Left lung (tissue), 4 donors: ENCODE measurements at regions not wholly inside any gene's neighbourhood (a gene's known extent, or its start where the extent isn't known, plus 50 kb on each side); places are given as distances from the start of the nearest gene placed in this dataset.
A peak's percentile ranks its signal among the peaks of the same experiment; 100 is the strongest.
"Not testable (repeated sequence)": the region's sequence is repeated elsewhere in the genome, so short reads cannot be mapped to it uniquely, and the experiment has no call there.

Experiments used
- ATAC-seq: fragments of 200-7000 bp; cut with Tn5 transposase; one replicate; pipeline ENCODE4 v1.9.1; 2020; ENCODE audit warnings: moderate library complexity
- DNase-seq, 4 donors: peaks; one replicate each; pipeline ENCODE4 v3.0.0-alpha.2; 2013 to 2020
- H3K27ac ChIP-seq, 2 donors: fragments of 200-600 bp; sonication (generic) in 1 of 2; one replicate each; pipeline versions ENCODE4 v1.5.0 to v1.8.0; 2020 to 2021
- H3K27me3 ChIP-seq, 2 donors: fragments of 200-600 bp; sonication (generic) in 1 of 2; one replicate each; pipeline versions ENCODE4 v1.5.0 to v1.8.0; 2020 to 2021
- H3K36me3 ChIP-seq, 2 donors: fragments of 200-600 bp; sonication (generic) in 1 of 2; one replicate each; pipeline versions ENCODE4 v1.5.0 to v1.8.0; 2020 to 2021
- H3K4me1 ChIP-seq, 2 donors: fragments of 200-600 bp; one replicate each; pipeline ENCODE4 v1.8.0; 2021
- H3K4me3 ChIP-seq, 2 donors: fragments of 200-600 bp; sonication (generic) in 1 of 2; one replicate each; pipeline versions ENCODE4 v1.5.0 to v1.8.0; 2020 to 2021; ENCODE audit warnings: mild to moderate bottlenecking in 1 of 2
- H3K9me3 ChIP-seq, 2 donors: fragments of 200-600 bp; sonication (generic) in 1 of 2; one replicate each; pipeline versions ENCODE4 v1.5.0 to v1.8.0; 2020 to 2021
- CTCF ChIP-seq, 2 donors: fragments of 200-600 bp; sonication (generic) in 1 of 2; IDR thresholded peaks; one replicate each; pipeline versions ENCODE4 v1.5.0 to v1.8.0; 2021; ENCODE audit warnings: antibody characterized with exemption in 2 of 2
- intact Hi-C, 2 donors: fragments of 100-400 bp; cut with DNase I; formaldehyde crosslinking; loops; one replicate each; pipeline versions ENCODE4 v1.11.2 to v1.14.2; 2022
- donor health status: DM: no; HTN: yes; CAD: no.
- donor health status: DM: no; HTN: no; CAD: no.

DNA sequence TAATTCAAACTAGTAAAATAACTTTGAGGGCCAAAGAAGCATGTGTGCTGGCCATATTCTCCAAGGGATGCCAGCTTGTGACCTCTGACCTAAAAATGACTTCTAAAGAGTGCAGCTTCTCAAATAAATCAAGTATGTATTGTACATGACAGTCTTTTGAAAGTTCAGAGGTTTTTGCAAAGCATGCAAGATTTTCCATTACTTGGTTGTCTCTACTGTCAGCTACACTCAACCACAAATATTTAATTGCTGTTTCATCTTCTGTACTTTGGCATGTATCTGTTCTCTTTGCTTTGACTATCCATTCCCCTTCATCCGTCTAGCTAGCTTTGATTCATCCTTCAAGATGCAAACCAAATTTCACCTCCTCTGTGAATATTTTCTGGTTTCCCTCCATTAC, 121.9 kb upstream of the HS3ST2 start:
- no peak overlapping the region for H3K27ac ChIP-seq
- no peak overlapping the region for H3K4me3 ChIP-seq
- H3K4me1 ChIP-seq: peaks cover 0 to 3% of the 10 kb centered on the region in 2 donors
- TF ChIP-seq CTCF (IDR thresholded peaks at IDR 0.05): no peak
- H3K27me3 ChIP-seq: peaks cover 0 to 16% of the 10 kb centered on the region in 2 donors
- ATAC-seq: no peak
- intact Hi-C loops: no loop called here
- DNase-seq: no peak
- peaks cover 0 to 10% of the 10 kb centered on the region in 2 donors for H3K9me3 ChIP-seq
- H3K36me3 ChIP-seq: no peaks in the 10 kb centered on the region

- peaks cover 0 to 3% of the 10 kb centered on the region in 2 donors for H3K4me1 ChIP-seq
- no peaks in the 10 kb centered on the region for H3K36me3 ChIP-seq
- no peak for TF ChIP-seq CTCF (IDR thresholded peaks at IDR 0.05)
- intact Hi-C loops: no loop called here
- peaks cover 0 to 21% of the 10 kb centered on the region in 2 donors for H3K27me3 ChIP-seq
- H3K27ac ChIP-seq: peak overlapping the region in 1 of 2 donors; percentile 34
- H3K9me3 ChIP-seq: no peaks in the 10 kb centered on the region
- ATAC-seq: no peak
- no peak overlapping the region for H3K4me3 ChIP-seq
- DNase-seq: no peak
Observed at GRCh38 chr16:22692916-22693637, 120.9 kb upstream of the HS3ST2 start.

DNA sequence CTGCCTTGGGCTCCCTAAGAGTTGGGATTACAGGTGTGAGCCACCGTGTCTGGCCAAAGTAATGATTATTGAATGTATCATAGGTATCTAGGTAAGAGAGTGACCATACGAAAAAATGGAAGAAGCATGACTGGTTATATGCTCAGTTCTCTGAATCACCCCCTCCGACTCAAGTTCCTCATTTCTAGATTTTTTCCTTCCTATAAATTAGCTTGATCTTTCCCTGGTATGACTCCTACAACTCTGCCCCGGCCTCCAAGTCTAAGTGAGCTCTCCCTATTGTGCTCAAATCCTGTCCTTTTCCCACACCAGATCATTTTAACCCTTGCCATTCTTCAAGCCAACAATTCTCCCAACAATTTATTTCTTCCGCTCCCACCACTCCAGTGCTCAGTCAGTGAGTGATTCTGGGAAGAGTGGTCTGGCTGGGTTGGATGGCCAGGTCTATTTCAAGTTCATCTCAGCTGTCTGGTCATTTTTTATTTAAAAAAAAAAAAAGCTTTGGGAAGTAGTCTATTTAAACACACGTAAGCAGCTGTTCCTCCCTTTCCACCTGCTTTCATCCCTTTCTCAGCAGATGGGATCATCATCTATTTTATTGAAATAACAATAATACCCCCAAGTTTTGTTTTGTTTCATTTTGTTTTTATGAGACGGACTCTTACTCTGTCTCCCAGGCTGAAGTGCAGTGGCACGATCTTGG, 120.2 kb upstream of the HS3ST2 start:
- no peak for TF ChIP-seq CTCF (IDR thresholded peaks at IDR 0.05)
- H3K4me1 ChIP-seq: peaks cover 0 to 3% of the 10 kb centered on the region in 2 donors
- no peak for ATAC-seq

GRCh38 chr16:22694887-22695382, 119.0 kb upstream of the HS3ST2 start:
- DNase-seq: no peak
- intact Hi-C loops: no loop called here
- TF ChIP-seq CTCF (IDR thresholded peaks at IDR 0.05): no peak
- peak; percentile 72 for ATAC-seq
- Histone ChIP-seq H3K4me1 (peaks cover 0 to 3% of the 10 kb centered on the region in 2 donors), H3K27ac (peak overlapping the region; percentile 34), H3K9me3 (no peaks in the 10 kb centered on the region), H3K27me3 (peaks cover 0 to 21% of the 10 kb centered on the region in 2 donors), H3K36me3 (no peaks in the 10 kb centered on the region), H3K4me3 (no peak overlapping the region)

More for the DNA sequence above, 120.2 kb upstream of the HS3ST2 start:
- Histone ChIP-seq H3K9me3 (no peaks in the 10 kb centered on the region), H3K27me3 (peaks cover 0 to 21% of the 10 kb centered on the region in 2 donors), H3K36me3 (no peaks in the 10 kb centered on the region), H3K4me3 (no peak overlapping the region), H3K27ac (no peak overlapping the region)
- intact Hi-C loops: no loop called here
- no peak for DNase-seq

DNA sequence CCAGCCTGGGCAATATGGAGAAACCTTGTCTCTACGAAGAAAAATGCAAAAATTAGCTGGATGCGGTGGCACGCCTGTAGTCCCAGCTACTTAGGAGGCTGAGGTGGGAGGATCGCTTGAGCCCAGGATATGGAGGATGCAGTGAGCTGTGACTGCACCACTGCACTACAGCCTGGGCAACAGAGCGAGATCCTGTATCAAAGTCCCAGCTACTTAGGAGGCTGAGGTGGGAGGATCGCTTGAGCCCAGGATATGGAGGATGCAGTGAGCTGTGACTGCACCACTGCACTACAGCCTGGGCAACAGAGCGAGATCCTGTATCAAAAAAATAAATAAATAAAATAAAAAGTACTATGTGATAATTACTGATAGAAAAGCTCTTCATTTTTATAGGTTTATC, 118.2 kb upstream of the HS3ST2 start:
- ATAC-seq, intact Hi-C loops: not testable (repeated sequence)

More for the DNA sequence above, 118.2 kb upstream of the HS3ST2 start:
- not testable (repeated sequence) for DNase-seq, H3K9me3 ChIP-seq, H3K36me3 ChIP-seq, H3K4me1 ChIP-seq, H3K4me3 ChIP-seq
- Histone ChIP-seq H3K27ac (peak overlapping the region in 1 of 2 donors; percentile 34), H3K27me3 (peaks cover 0 to 21% of the 10 kb centered on the region in 2 donors)
